B cell (primary cell): ENCODE measurements at regions not wholly inside any gene's neighbourhood (a gene's known extent, or its start where the extent isn't known, plus 50 kb on each side); places are given as distances from the start of the nearest gene placed in this dataset.

Experiments
- ATAC-seq: fragments of 200-7000 bp; cut with Tn5 transposase; one replicate; pipeline ENCODE4 v1.10.0; 2021; ENCODE audit warnings: low read depth, mild to moderate bottlenecking, moderate number of reproducible peaks, moderate library complexity
- CTCF ChIA-PET: fragments of 350-600 bp; sonication (Branson Sonifier 250); formaldehyde crosslinking; loops from one replicate; lab custom pipeline; 2021; ENCODE audit warnings: antibody characterized with exemption, inconsistent platforms; lab: Charles Lee
- POLR2A ChIA-PET: fragments of 350-600 bp; sonication (Branson Sonifier 250); formaldehyde crosslinking; loops from one replicate; lab custom pipeline; 2021; ENCODE audit warnings: antibody characterized with exemption; lab: Charles Lee
- DNase-seq: peaks from one replicate; pipeline ENCODE4 v3.0.0; 2013
- H2AFZ ChIP-seq: 2 replicates; pipeline ENCODE4 v1.6.1; 2012; ENCODE audit warnings: mild to moderate bottlenecking, low read depth, low read length; ENCODE audit not compliant: insufficient read depth, poor library complexity, severe bottlenecking
- H3K27ac ChIP-seq, 2 donors: 1 replicate in 1 of 2; 2 replicates in 1 of 2; pipeline ENCODE4 v1.5.1; 2012 to 2013; ENCODE audit warnings: low read length in 2 of 2, mild to moderate bottlenecking in 2 of 2, moderate library complexity in 1 of 2
- H3K27me3 ChIP-seq, 4 experiments: fragments of 200-600 bp in 1 of 4; sonication (generic) in 1 of 4; replicated peaks in 1 of 4; 1 replicate in 2 of 4; 2 replicates in 2 of 4; pipeline versions ENCODE4 v1.6.1 to v1.7.0; 2013 to 2016; ENCODE audit warnings: low read length in 3 of 4, mild to moderate bottlenecking in 2 of 4, mixed read lengths in 1 of 4, moderate library complexity in 1 of 4; ENCODE audit not compliant: insufficient read depth in 4 of 4, control insufficient read depth in 3 of 4; ENCODE audit errors: control extremely low read depth in 1 of 4
- H3K36me3 ChIP-seq, 2 experiments: replicated peaks in 1 of 2; 1 replicate in 1 of 2; 2 replicates in 1 of 2; pipeline versions ENCODE4 v1.6.1 to v1.7.1; 2013; ENCODE audit warnings: low read length in 1 of 2; ENCODE audit not compliant: insufficient read depth in 2 of 2, control insufficient read depth in 1 of 2; ENCODE audit errors: control extremely low read depth in 1 of 2, extremely low read depth in 1 of 2
- H3K4me1 ChIP-seq, 2 donors: fragments of 200-600 bp in 1 of 2; sonication (generic) in 1 of 2; 1 replicate in 1 of 2; 2 replicates in 1 of 2; pipeline versions ENCODE4 v1.5.1 to v1.6.1; 2013 to 2017; ENCODE audit warnings: low read length in 2 of 2; ENCODE audit not compliant: control insufficient read depth in 2 of 2, insufficient read depth in 2 of 2
- H3K4me2 ChIP-seq: replicated peaks from 2 replicates; pipeline ENCODE3; 2012; ENCODE audit warnings: mild to moderate bottlenecking, low read depth, low read length; ENCODE audit not compliant: poor library complexity, severe bottlenecking
- H3K4me3 ChIP-seq, 5 experiments: fragments of 200-600 bp in 1 of 5; sonication (generic) in 1 of 5; 1 replicate in 3 of 5; 2 replicates in 2 of 5; pipeline versions ENCODE4 v1.5.1 to v1.7.0; 2011 to 2016; ENCODE audit warnings: low read length in 4 of 5, mild to moderate bottlenecking in 4 of 5, low read depth in 2 of 5, control low read depth in 1 of 5, moderate library complexity in 1 of 5; ENCODE audit not compliant: insufficient read depth in 1 of 5; ENCODE audit errors: control extremely low read depth in 1 of 5, extremely low read depth in 1 of 5
- H3K79me2 ChIP-seq: fragments of 200-600 bp; sonication (generic); one replicate; pipeline ENCODE4 v1.6.0; 2016; ENCODE audit warnings: low read length; ENCODE audit not compliant: control insufficient read depth, insufficient read depth
- H3K9ac ChIP-seq: fragments of 200-600 bp; sonication (generic); 2 replicates; pipeline ENCODE4 v1.6.1; 2017; ENCODE audit warnings: mild to moderate bottlenecking, low read length, moderate library complexity
- H3K9me3 ChIP-seq, 3 donors: one replicate each; pipeline versions ENCODE4 v1.6.1 to v1.7.1; 2013; ENCODE audit warnings: low read length in 2 of 3; ENCODE audit not compliant: control insufficient read depth in 2 of 3, insufficient read depth in 1 of 3; ENCODE audit errors: control extremely low read depth in 1 of 3
- H4K20me1 ChIP-seq: 2 replicates; pipeline ENCODE4 v1.6.0; 2012; ENCODE audit warnings: mild to moderate bottlenecking, low read length; ENCODE audit not compliant: insufficient read depth, control insufficient read depth, poor library complexity, severe bottlenecking
- H3K27ac Mint-ChIP-seq: one replicate; pipeline ENCODE4 v1.8.0; 2021; ENCODE audit warnings: mixed read lengths
- H3K27me3 Mint-ChIP-seq: one replicate; pipeline ENCODE4 v1.8.0; 2021; ENCODE audit warnings: mixed read lengths
- H3K4me1 Mint-ChIP-seq: one replicate; pipeline ENCODE4 v1.8.0; 2021; ENCODE audit warnings: mixed read lengths
- H3K4me3 Mint-ChIP-seq: one replicate; pipeline ENCODE4 v1.8.0; 2021; ENCODE audit warnings: mixed read lengths
- H3K9me3 Mint-ChIP-seq: one replicate; pipeline ENCODE4 v1.8.0; 2022; ENCODE audit warnings: mixed read lengths; ENCODE audit not compliant: insufficient read depth
- CTCF ChIP-seq: fragments of 200-600 bp; IDR thresholded peaks from one replicate; pipeline ENCODE4 v1.8.0; 2022; ENCODE audit warnings: antibody characterized with exemption, mild to moderate bottlenecking
- EZH2 ChIP-seq: IDR thresholded peaks from 2 replicates; pipeline ENCODE4 v1.6.1; 2012; ENCODE audit warnings: borderline replicate concordance, low read depth, mild to moderate bottlenecking, moderate library complexity, low read length; ENCODE audit not compliant: insufficient read depth, poor library complexity, severe bottlenecking
- whole genome bisulfite sequencing: methylation state at CpG from one replicate; pipeline ENCODE4 v1.1.5; 2013; ENCODE audit warnings: missing lambda C conversion rate; ENCODE audit not compliant: insufficient coverage; 5-methylcytosine and 5-hydroxymethylcytosine counted together
- intact Hi-C: fragments of 100-400 bp; cut with micrococcal nuclease; formaldehyde crosslinking; loops from one replicate; pipeline ENCODE4 v1.10.0; 2022

- Histone ChIP-seq H2AFZ (no peak overlapping the region), H3K27ac (no peak overlapping the region), H3K36me3 (no peaks in the 10 kb centered on the region), H3K4me3 (no peak overlapping the region), H3K79me2 (no peaks in the 10 kb centered on the region), H3K9ac (no peak overlapping the region), H4K20me1 (no peaks in the 10 kb centered on the region), H3K27me3 (peaks cover 0 to 22% (median 4%) of the 10 kb centered on the region in 4 experiments), H3K4me2 (peak overlapping the region; percentile 59), H3K9me3 (peaks cover 2 to 28% (median 15%) of the 10 kb centered on the region in 3 donors), H3K4me1 (peaks cover 18 to 21% of the 10 kb centered on the region in 2 donors)
- WGBS, result 49% methylated on average over 7 of the region's 10 CpGs
- no peak for TF ChIP-seq CTCF
- no peak for TF ChIP-seq EZH2
- ChIA-PET CTCF (no interaction called here), POLR2A (interaction anchor here (0.6 kb wide), 1 partner anchor 577 kb away, joined by 3 read pairs; no protein-coding TSS in a partner anchor)
- Mint-ChIP-seq H3K27ac (no peak overlapping the region), H3K9me3 (no peaks in the 10 kb centered on the region), H3K4me1 (peaks cover 15% of the 10 kb centered on the region), H3K27me3 (peaks cover 19% of the 10 kb centered on the region), H3K4me3 (no peak overlapping the region)
- DNase-seq (no peak), ATAC-seq (no peak)
- intact Hi-C loops, result no loop called here
These were observed 155.6 kb upstream of the HS6ST1 start for GRCh38 chr2:128474036-128474955.

- Histone ChIP-seq H3K4me1 (peaks cover 18 to 21% of the 10 kb centered on the region in 2 donors), H3K27ac (no peak overlapping the region), H3K79me2 (no peaks in the 10 kb centered on the region), H3K4me3 (no peak overlapping the region), H3K4me2 (no peak overlapping the region), H4K20me1 (no peaks in the 10 kb centered on the region), H3K27me3 (peaks cover 0 to 22% (median 4%) of the 10 kb centered on the region in 4 experiments), H2AFZ (no peak overlapping the region), H3K36me3 (no peaks in the 10 kb centered on the region), H3K9me3 (peaks cover 0 to 21% (median 9%) of the 10 kb centered on the region in 3 donors), H3K9ac (no peak overlapping the region)
- WGBS, result 78% methylated on average over 5 of the region's 5 CpGs
- intact Hi-C loops, result no loop called here
- H3K27ac Mint-ChIP-seq, result no peak overlapping the region
- no peaks in the 10 kb centered on the region for H3K9me3 Mint-ChIP-seq
- no peak overlapping the region for H3K4me3 Mint-ChIP-seq
- peaks cover 19% of the 10 kb centered on the region for H3K27me3 Mint-ChIP-seq
- no peak for TF ChIP-seq EZH2
- no peak for TF ChIP-seq CTCF
- DNase-seq (no peak), ATAC-seq (no peak)
- CTCF ChIA-PET, result no interaction called here
- H3K4me1 Mint-ChIP-seq, result peaks cover 15% of the 10 kb centered on the region
- POLR2A ChIA-PET, result no interaction called here
These were observed 156.3 kb upstream of the HS6ST1 start for GRCh38 chr2:128474962-128475361.
